ENCODE measurements at regions not wholly inside any gene's neighbourhood (a gene's known extent, or its start where the extent isn't known, plus 50 kb on each side); places are given as distances from the start of the nearest gene placed in this dataset.
"Not testable (repeated sequence)": the region's sequence is repeated elsewhere in the genome, so short reads cannot be mapped to it uniquely, and the experiment has no call there.

- not testable (repeated sequence) for H3K36me3 ChIP-seq (ENCODE audit: control insufficient read depth in 1 of 2, insufficient read depth in 2 of 2, low read length in 2 of 2); H3K9ac ChIP-seq (ENCODE audit: low read length); H3K79me2 ChIP-seq (ENCODE audit: control insufficient read depth, insufficient read depth, low read length, poor library complexity); H4K8ac ChIP-seq (ENCODE audit: low read depth, low read length); H2AFZ ChIP-seq (ENCODE audit: insufficient read depth, low read length, poor library complexity); H3K27ac ChIP-seq (ENCODE audit: low read depth, low read length); H3K4ac ChIP-seq (ENCODE audit: low read depth, low read length); H3K4me1 ChIP-seq (ENCODE audit: control insufficient read depth in 1 of 2, insufficient read depth in 2 of 2, low read length in 2 of 2); H3K18ac ChIP-seq (ENCODE audit: low read length); H3K4me3 ChIP-seq (ENCODE audit: low read depth, low read length); H3K27me3 ChIP-seq (ENCODE audit: insufficient read depth, low read length); H4K12ac ChIP-seq (ENCODE audit: low read depth, low read length); H3K23ac ChIP-seq (ENCODE audit: low read length); H3K9me3 ChIP-seq (ENCODE audit: insufficient read depth, low read depth, low read length); H2BK5ac ChIP-seq (ENCODE audit: low read depth, low read length, poor library complexity); H2BK12ac ChIP-seq (ENCODE audit: low read length); H3K14ac ChIP-seq (ENCODE audit: low read length); H2AK5ac ChIP-seq (ENCODE audit: low read length); H3K79me1 ChIP-seq (ENCODE audit: low read length); H3K4me2 ChIP-seq (ENCODE audit: low read length); H2BK120ac ChIP-seq (ENCODE audit: insufficient read depth, low read length, poor library complexity); H4K91ac ChIP-seq (ENCODE audit: low read depth, low read length); DNase-seq
- WGBS (ENCODE audit: extremely low coverage, insufficient coverage, insufficient read length) = no CpG with 5 or more reads among the region's 6 CpGs
Measured at GRCh38 chr9:42656789-42657188, 473.3 kb downstream of the SPATA31A6 start.

GRCh38 chr9:42657496-42657895, 474.0 kb downstream of the SPATA31A6 start:
- no CpG with 5 or more reads among the region's 10 CpGs for WGBS (ENCODE audit: extremely low coverage, insufficient coverage, insufficient read length)
- not testable (repeated sequence) for H3K4ac ChIP-seq (ENCODE audit: low read depth, low read length)

GRCh38 chr9:42697146-42697545, 513.7 kb downstream of the SPATA31A6 start:
- WGBS (ENCODE audit: extremely low coverage, insufficient coverage, insufficient read length) = no CpG with 5 or more reads among the region's 2 CpGs
- H3K14ac ChIP-seq (ENCODE audit: low read length); H3K4me2 ChIP-seq (ENCODE audit: low read length); H4K91ac ChIP-seq (ENCODE audit: low read depth, low read length); H3K79me2 ChIP-seq (ENCODE audit: control insufficient read depth, insufficient read depth, low read length, poor library complexity); H3K4me1 ChIP-seq (ENCODE audit: control insufficient read depth in 1 of 2, insufficient read depth in 2 of 2, low read length in 2 of 2); H3K36me3 ChIP-seq (ENCODE audit: control insufficient read depth in 1 of 2, insufficient read depth in 2 of 2, low read length in 2 of 2); H3K4ac ChIP-seq (ENCODE audit: low read depth, low read length); H3K18ac ChIP-seq (ENCODE audit: low read length); H3K27me3 ChIP-seq (ENCODE audit: insufficient read depth, low read length); H4K12ac ChIP-seq (ENCODE audit: low read depth, low read length); H3K4me3 ChIP-seq (ENCODE audit: low read depth, low read length); H2BK120ac ChIP-seq (ENCODE audit: insufficient read depth, low read length, poor library complexity); H3K9ac ChIP-seq (ENCODE audit: low read length); H3K79me1 ChIP-seq (ENCODE audit: low read length); H3K23ac ChIP-seq (ENCODE audit: low read length); H3K27ac ChIP-seq (ENCODE audit: low read depth, low read length); H2BK5ac ChIP-seq (ENCODE audit: low read depth, low read length, poor library complexity); H3K9me3 ChIP-seq (ENCODE audit: insufficient read depth, low read depth, low read length); H2AK5ac ChIP-seq (ENCODE audit: low read length); DNase-seq; H2AFZ ChIP-seq (ENCODE audit: insufficient read depth, low read length, poor library complexity); H4K8ac ChIP-seq (ENCODE audit: low read depth, low read length); H2BK12ac ChIP-seq (ENCODE audit: low read length): not testable (repeated sequence)

More at GRCh38 chr9:42657496-42657895, 474.0 kb downstream of the SPATA31A6 start:
- H3K9ac ChIP-seq (ENCODE audit: low read length); H4K12ac ChIP-seq (ENCODE audit: low read depth, low read length); H3K79me1 ChIP-seq (ENCODE audit: low read length); H3K36me3 ChIP-seq (ENCODE audit: control insufficient read depth in 1 of 2, insufficient read depth in 2 of 2, low read length in 2 of 2); H2BK120ac ChIP-seq (ENCODE audit: insufficient read depth, low read length, poor library complexity); H3K9me3 ChIP-seq (ENCODE audit: insufficient read depth, low read depth, low read length); H3K4me3 ChIP-seq (ENCODE audit: low read depth, low read length); H2BK12ac ChIP-seq (ENCODE audit: low read length); H2BK5ac ChIP-seq (ENCODE audit: low read depth, low read length, poor library complexity); H4K8ac ChIP-seq (ENCODE audit: low read depth, low read length); H3K27me3 ChIP-seq (ENCODE audit: insufficient read depth, low read length); H3K4me2 ChIP-seq (ENCODE audit: low read length); H3K27ac ChIP-seq (ENCODE audit: low read depth, low read length); H3K18ac ChIP-seq (ENCODE audit: low read length); H2AK5ac ChIP-seq (ENCODE audit: low read length); H4K91ac ChIP-seq (ENCODE audit: low read depth, low read length); H3K23ac ChIP-seq (ENCODE audit: low read length); H3K14ac ChIP-seq (ENCODE audit: low read length); DNase-seq; H2AFZ ChIP-seq (ENCODE audit: insufficient read depth, low read length, poor library complexity); H3K4me1 ChIP-seq (ENCODE audit: control insufficient read depth in 1 of 2, insufficient read depth in 2 of 2, low read length in 2 of 2); H3K79me2 ChIP-seq (ENCODE audit: control insufficient read depth, insufficient read depth, low read length, poor library complexity): not testable (repeated sequence)

- not testable (repeated sequence) for H2BK5ac ChIP-seq (ENCODE audit: low read depth, low read length, poor library complexity); H3K4ac ChIP-seq (ENCODE audit: low read depth, low read length); H4K12ac ChIP-seq (ENCODE audit: low read depth, low read length); DNase-seq; H3K9me3 ChIP-seq (ENCODE audit: insufficient read depth, low read depth, low read length); H3K36me3 ChIP-seq (ENCODE audit: control insufficient read depth in 1 of 2, insufficient read depth in 2 of 2, low read length in 2 of 2); H3K27me3 ChIP-seq (ENCODE audit: insufficient read depth, low read length); H3K4me2 ChIP-seq (ENCODE audit: low read length); H2AFZ ChIP-seq (ENCODE audit: insufficient read depth, low read length, poor library complexity); H3K4me1 ChIP-seq (ENCODE audit: control insufficient read depth in 1 of 2, insufficient read depth in 2 of 2, low read length in 2 of 2); H3K79me1 ChIP-seq (ENCODE audit: low read length); H4K91ac ChIP-seq (ENCODE audit: low read depth, low read length); H4K8ac ChIP-seq (ENCODE audit: low read depth, low read length); H2BK120ac ChIP-seq (ENCODE audit: insufficient read depth, low read length, poor library complexity); H3K9ac ChIP-seq (ENCODE audit: low read length); H3K79me2 ChIP-seq (ENCODE audit: control insufficient read depth, insufficient read depth, low read length, poor library complexity); H3K14ac ChIP-seq (ENCODE audit: low read length); H3K4me3 ChIP-seq (ENCODE audit: low read depth, low read length); H3K27ac ChIP-seq (ENCODE audit: low read depth, low read length); H2BK12ac ChIP-seq (ENCODE audit: low read length); H2AK5ac ChIP-seq (ENCODE audit: low read length); H3K23ac ChIP-seq (ENCODE audit: low read length); H3K18ac ChIP-seq (ENCODE audit: low read length)
- WGBS (ENCODE audit: extremely low coverage, insufficient coverage, insufficient read length) = no CpG with 5 or more reads among the region's 2 CpGs
Measured at GRCh38 chr9:42702890-42703289, 519.4 kb downstream of the SPATA31A6 start.
